Erythroblast (primary cell): ENCODE measurements at regions not wholly inside any gene's neighbourhood (a gene's known extent, or its start where the extent isn't known, plus 50 kb on each side); places are given as distances from the start of the nearest gene placed in this dataset.

Source experiments
- DNase-seq, 2 experiments: peaks; one replicate each; lab custom pipeline; 2025; lab: John Stamatoyannopoulos, UW
- GATA1 ChIP-seq: IDR thresholded peaks from 2 replicates; pipeline ENCODE4 v1.6.1; 2011; ENCODE audit warnings: low read depth, mild to moderate bottlenecking, control low read depth, low read length, moderate library complexity
- POLR2A ChIP-seq: IDR thresholded peaks from 2 replicates; pipeline ENCODE4 v1.6.1; 2011; ENCODE audit warnings: mild to moderate bottlenecking, low read length

DNA sequence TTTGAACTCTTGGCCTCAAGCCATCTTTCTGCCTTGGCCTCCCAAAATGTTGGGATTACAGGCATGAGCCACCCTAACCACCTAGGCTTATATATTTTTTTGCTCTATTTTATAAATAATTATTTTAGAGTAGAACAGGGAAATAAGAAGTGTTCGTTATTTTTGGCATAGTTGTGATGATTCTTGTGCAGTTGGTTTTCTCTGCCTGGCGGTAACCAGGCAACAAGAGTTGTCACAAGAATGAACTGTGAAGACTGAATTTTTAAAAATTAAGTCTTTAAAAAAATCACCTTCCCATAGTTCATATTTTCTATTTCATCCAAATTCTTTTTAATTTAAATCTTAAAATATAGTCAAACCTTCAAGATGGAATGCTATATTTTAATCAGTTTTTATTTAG, 310.2 kb downstream of the ARL6IP6 start:
- no peak for DNase-seq
- TF ChIP-seq GATA1 (no peak), POLR2A (no peak)

GRCh38 chr2:153027533-153027932, 309.1 kb downstream of the ARL6IP6 start:
- DNase-seq: no peak

DNA sequence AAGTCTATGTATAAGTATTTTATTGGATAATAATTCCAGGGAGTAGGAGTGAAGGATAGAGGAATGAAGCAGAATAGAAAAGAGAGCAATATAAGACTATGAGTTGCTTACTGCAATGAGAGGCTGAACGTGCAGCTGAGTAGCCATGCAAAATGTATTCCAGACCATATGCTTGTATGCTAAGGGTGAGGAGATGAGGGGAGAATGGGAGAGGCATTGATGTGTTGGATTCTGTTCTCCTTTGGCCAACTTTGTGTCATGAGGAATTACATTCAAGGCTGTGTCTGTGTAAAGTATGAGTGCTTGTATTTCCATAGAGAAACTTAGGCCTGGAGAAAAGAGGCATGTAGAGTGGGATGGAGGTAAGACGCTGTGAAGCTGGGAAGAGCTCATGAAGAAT, 301.8 kb downstream of the ARL6IP6 start:
- no peak for TF ChIP-seq POLR2A
- TF ChIP-seq GATA1: no peak
- DNase-seq: no peak

More at GRCh38 chr2:153027533-153027932, 309.1 kb downstream of the ARL6IP6 start:
- TF ChIP-seq GATA1 (no peak), POLR2A (no peak)

DNA sequence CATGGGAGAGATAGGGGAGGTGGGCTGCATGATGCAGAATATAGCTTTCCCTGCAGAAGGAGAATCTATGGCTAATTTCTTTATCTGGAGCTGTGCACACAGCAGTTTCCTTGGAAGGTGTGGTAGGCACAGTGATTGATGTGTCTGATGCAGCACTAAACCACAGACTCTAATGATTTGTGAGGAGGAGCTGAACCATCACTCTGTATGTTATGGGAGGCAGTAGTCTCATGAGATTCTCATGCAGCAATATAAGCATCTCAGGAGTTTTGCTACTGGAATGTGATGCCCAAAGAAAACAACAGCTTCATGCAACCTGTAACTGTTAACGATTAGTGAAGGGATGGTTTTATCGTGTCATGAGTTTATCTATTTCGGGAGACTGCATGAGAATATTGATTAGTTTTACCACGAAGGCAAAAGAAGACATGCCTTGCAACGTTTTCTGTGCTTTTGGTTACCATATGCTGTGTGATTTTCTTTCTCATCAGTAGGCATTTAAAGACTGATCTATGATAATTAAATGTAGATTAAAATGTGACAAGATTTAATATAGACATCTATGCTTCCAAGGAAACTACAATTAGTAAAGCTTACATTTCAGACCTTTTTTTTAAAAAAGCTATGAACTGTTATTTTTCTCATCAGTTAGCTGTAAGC, 286.8 kb downstream of the ARL6IP6 start:
- no peak for DNase-seq

GRCh38 chr2:153004627-153005026, 286.2 kb downstream of the ARL6IP6 start:
- no peak for DNase-seq
- TF ChIP-seq POLR2A (no peak), GATA1 (no peak)

More for the DNA sequence above, 286.8 kb downstream of the ARL6IP6 start:
- TF ChIP-seq POLR2A: no peak
- TF ChIP-seq GATA1: no peak

GRCh38 chr2:152974146-152974545, 255.7 kb downstream of the ARL6IP6 start:
- TF ChIP-seq POLR2A: no peak
- DNase-seq: no peak

DNA sequence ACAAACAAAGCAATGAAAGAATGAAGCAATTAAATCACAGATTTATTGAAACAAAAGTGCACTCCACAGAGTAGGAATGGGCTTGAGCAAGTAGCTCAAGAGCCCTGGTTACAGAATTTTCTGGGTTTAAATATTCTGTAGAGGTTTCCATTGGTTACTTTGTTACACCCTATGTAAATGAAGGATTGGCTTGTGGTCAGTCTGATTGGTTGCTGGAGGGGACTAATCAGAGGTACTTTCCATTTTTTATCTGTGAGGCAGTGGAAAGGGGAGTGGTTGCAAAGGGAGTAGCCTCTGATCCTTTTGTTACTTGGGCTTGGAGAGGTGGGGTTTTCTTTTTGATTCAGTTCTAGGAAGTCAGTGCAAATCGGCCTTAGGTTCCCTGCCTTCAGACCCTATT, 253.3 kb downstream of the ARL6IP6 start:
- no peak for DNase-seq
- TF ChIP-seq GATA1: no peak
- no peak for TF ChIP-seq POLR2A

DNA sequence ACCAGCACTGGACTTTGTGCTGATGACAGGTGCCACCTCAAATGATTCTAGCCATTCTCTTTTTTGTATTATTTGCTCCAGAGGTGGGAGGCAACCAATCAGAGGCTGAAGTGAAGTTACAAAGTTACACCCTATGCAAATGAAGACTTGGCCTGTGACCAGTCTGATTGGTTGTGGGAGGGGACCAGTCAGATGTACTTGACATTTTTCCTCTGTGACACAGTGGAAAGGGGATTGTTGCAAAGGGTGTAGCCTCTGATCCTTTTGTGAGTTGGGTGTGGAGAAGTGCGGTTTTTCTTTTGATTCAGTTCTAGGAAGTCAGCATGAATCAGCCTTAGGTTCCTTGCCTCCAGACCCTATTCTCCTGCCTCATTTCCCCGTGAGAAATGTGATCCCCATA, 244.0 kb downstream of the ARL6IP6 start:
- TF ChIP-seq GATA1 (no peak), POLR2A (no peak)

GRCh38 chr2:152961351-152961750, 242.9 kb downstream of the ARL6IP6 start:
- TF ChIP-seq GATA1: no peak
- no peak for TF ChIP-seq POLR2A
- DNase-seq: no peak

More for the DNA sequence above, 244.0 kb downstream of the ARL6IP6 start:
- DNase-seq: no peak

- no peak for DNase-seq
- TF ChIP-seq POLR2A: no peak
Observed at GRCh38 chr2:152950126-152950525, 231.7 kb downstream of the ARL6IP6 start.

DNA sequence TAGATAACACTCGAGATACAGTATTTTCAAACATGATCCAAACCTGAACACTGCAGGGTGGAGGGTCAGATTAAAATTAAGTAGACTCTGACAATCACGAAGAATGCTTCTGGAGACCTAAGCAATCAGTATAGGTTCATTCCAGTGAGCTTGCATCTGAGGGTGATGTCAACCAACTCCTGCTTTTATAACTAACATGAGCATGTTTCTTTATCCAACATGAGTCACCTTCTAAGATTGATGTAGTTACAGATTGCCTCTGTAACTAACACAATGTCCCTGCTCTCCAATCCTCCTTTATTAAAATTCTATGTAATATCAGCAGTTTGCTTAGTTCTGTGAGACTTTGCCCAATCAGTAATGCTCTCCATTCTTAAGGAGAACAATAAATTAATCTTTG, 225.7 kb downstream of the ARL6IP6 start:
- no peak for DNase-seq
- TF ChIP-seq POLR2A (no peak), GATA1 (no peak)

- no peak for DNase-seq
- no peak for TF ChIP-seq POLR2A
- no peak for TF ChIP-seq GATA1
Observed at GRCh38 chr2:152942940-152943440, 224.6 kb downstream of the ARL6IP6 start.

GRCh38 chr2:152930501-152930900, 212.1 kb downstream of the ARL6IP6 start:
- no peak for DNase-seq
- no peak for TF ChIP-seq POLR2A
- no peak for TF ChIP-seq GATA1

GRCh38 chr2:152929628-152930027, 211.2 kb downstream of the ARL6IP6 start:
- TF ChIP-seq POLR2A (no peak), GATA1 (no peak)
- no peak for DNase-seq

- no peak for TF ChIP-seq GATA1
- TF ChIP-seq POLR2A: no peak
- peak; percentile 58 to 76 for DNase-seq
Observed at GRCh38 chr2:152925547-152926448, 207.4 kb downstream of the ARL6IP6 start.
